ENCODE measurements at regions not wholly inside any gene's neighbourhood (a gene's known extent, or its start where the extent isn't known, plus 50 kb on each side); places are given as distances from the start of the nearest gene placed in this dataset.
"Not testable (repeated sequence)": the region's sequence is repeated elsewhere in the genome, so short reads cannot be mapped to it uniquely, and the experiment has no call there.

GRCh38 chr2:118791483-118791882 lies 56.0 kb downstream of the EN1 start:
- DNase-seq (ENCODE audit: low read depth in 2 of 2) = no peak

- no peak for DNase-seq (ENCODE audit: low read depth in 2 of 2)
These were observed 60.7 kb downstream of the EN1 start for GRCh38 chr2:118786746-118787145.

- no peak for DNase-seq (ENCODE audit: low read depth in 2 of 2)
These were observed 62.6 kb downstream of the EN1 start for GRCh38 chr2:118784860-118785259.

GRCh38 chr2:118779362-118779761 lies 68.1 kb downstream of the EN1 start:
- DNase-seq (ENCODE audit: low read depth in 2 of 2) = no peak

GRCh38 chr2:118774458-118775133 lies 72.9 kb downstream of the EN1 start:
- DNase-seq (ENCODE audit: low read depth in 2 of 2) = peak; percentile 19 to 38

- no peak for DNase-seq (ENCODE audit: low read depth in 2 of 2)
These were observed 73.6 kb downstream of the EN1 start for GRCh38 chr2:118773826-118774225.

GRCh38 chr2:118772487-118773200 lies 74.8 kb downstream of the EN1 start:
- DNase-seq (ENCODE audit: low read depth in 2 of 2) = no peak

GRCh38 chr2:118769707-118770400 lies 77.6 kb downstream of the EN1 start:
- DNase-seq (ENCODE audit: low read depth in 2 of 2) = no peak

GRCh38 chr2:118766871-118767270 lies 80.6 kb downstream of the EN1 start:
- no peak for DNase-seq (ENCODE audit: low read depth in 2 of 2)

GRCh38 chr2:118764855-118765254 lies 82.6 kb downstream of the EN1 start:
- no peak for DNase-seq (ENCODE audit: low read depth in 2 of 2)

- no peak for DNase-seq (ENCODE audit: low read depth in 2 of 2)
These were observed 83.7 kb downstream of the EN1 start for GRCh38 chr2:118763797-118764196.

GRCh38 chr2:118762290-118762689 lies 85.2 kb downstream of the EN1 start:
- no peak for DNase-seq (ENCODE audit: low read depth in 2 of 2)

- no peak for DNase-seq (ENCODE audit: low read depth in 2 of 2)
These were observed 85.7 kb downstream of the EN1 start for GRCh38 chr2:118761771-118762170.

GRCh38 chr2:118755901-118756300 lies 91.5 kb downstream of the EN1 start:
- DNase-seq (ENCODE audit: low read depth in 2 of 2) = no peak

GRCh38 chr2:118755384-118755783 lies 92.1 kb downstream of the EN1 start:
- DNase-seq (ENCODE audit: low read depth in 2 of 2) = no peak

- no peak for DNase-seq (ENCODE audit: low read depth in 2 of 2)
These were observed 94.6 kb downstream of the EN1 start for GRCh38 chr2:118752762-118753429.

GRCh38 chr2:118750959-118751565 lies 96.4 kb downstream of the EN1 start:
- no peak for DNase-seq (ENCODE audit: low read depth in 2 of 2)

- DNase-seq (ENCODE audit: low read depth in 2 of 2) = no peak
These were observed 99.1 kb downstream of the EN1 start for GRCh38 chr2:118748245-118748885.

GRCh38 chr2:118747637-118748036 lies 99.8 kb downstream of the EN1 start:
- no peak for DNase-seq (ENCODE audit: low read depth in 2 of 2)

- no peak for DNase-seq (ENCODE audit: low read depth in 2 of 2)
These were observed 100.4 kb downstream of the EN1 start for GRCh38 chr2:118747066-118747465.

GRCh38 chr2:118744682-118745181 lies 102.7 kb downstream of the EN1 start:
- not testable (repeated sequence) for DNase-seq (ENCODE audit: low read depth in 2 of 2)

All from stimulated activated CD8-positive, alpha-beta memory T cell treated with anti-CD3 and anti-CD28 coated beads, Interleukin-15, amount 100 ng/mL, for 48 hours (primary cell).